ENCODE measurements at regions not wholly inside any gene's neighbourhood (a gene's known extent, or its start where the extent isn't known, plus 50 kb on each side); places are given as distances from the start of the nearest gene placed in this dataset.

DNA sequence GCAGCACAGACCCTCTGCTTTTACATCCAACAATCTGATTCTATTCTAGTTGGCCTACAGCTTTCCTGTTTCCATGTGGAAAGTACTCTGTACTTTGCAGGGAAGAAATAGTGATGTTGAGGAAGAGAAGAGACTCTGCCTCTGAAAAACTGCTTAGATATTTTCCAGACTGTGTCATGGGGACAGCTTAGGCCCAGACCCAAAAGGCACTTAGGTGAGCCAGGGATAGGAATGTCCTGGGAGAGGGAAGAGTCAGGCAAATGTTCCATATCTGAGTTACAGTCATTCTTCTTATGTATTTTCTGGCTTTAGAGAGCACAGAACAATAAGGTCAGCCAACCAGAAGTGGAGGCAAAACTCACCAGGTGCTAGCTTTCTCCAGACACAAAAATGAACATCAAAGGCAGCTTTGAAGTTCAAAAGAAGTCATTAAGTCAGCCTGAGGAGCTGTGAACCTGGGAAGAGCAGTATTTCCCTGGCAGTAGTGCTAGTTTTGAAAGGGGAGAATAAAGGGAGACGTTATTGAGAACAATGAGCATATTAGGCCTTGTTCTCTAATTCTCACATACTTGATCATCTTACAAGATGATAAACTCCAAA is 199.7 kb upstream of the LMNTD1 start:
- intact Hi-C loops (cut with micrococcal nuclease), result no loop called here
- Mint-ChIP-seq H3K27ac (no peak overlapping the region), H3K36me3 (ENCODE audit: low read depth) (no peaks in the 10 kb centered on the region), H3K4me3 (no peak overlapping the region), H3K9me3 (no peaks in the 10 kb centered on the region), H3K4me1 (ENCODE audit: low read depth) (no peaks in the 10 kb centered on the region), H3K27me3 (no peaks in the 10 kb centered on the region)
- no peak for DNase-seq
- ATAC-seq, result no peak
- ChIA-PET POLR2A (no interaction called here), CTCF (no interaction called here)
- TF ChIP-seq, protein P1, sequence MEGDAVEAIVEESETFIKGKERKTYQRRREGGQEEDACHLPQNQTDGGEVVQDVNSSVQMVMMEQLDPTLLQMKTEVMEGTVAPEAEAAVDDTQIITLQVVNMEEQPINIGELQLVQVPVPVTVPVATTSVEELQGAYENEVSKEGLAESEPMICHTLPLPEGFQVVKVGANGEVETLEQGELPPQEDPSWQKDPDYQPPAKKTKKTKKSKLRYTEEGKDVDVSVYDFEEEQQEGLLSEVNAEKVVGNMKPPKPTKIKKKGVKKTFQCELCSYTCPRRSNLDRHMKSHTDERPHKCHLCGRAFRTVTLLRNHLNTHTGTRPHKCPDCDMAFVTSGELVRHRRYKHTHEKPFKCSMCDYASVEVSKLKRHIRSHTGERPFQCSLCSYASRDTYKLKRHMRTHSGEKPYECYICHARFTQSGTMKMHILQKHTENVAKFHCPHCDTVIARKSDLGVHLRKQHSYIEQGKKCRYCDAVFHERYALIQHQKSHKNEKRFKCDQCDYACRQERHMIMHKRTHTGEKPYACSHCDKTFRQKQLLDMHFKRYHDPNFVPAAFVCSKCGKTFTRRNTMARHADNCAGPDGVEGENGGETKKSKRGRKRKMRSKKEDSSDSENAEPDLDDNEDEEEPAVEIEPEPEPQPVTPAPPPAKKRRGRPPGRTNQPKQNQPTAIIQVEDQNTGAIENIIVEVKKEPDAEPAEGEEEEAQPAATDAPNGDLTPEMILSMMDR (IDR thresholded peaks at IDR 0.05), result no peak

DNA sequence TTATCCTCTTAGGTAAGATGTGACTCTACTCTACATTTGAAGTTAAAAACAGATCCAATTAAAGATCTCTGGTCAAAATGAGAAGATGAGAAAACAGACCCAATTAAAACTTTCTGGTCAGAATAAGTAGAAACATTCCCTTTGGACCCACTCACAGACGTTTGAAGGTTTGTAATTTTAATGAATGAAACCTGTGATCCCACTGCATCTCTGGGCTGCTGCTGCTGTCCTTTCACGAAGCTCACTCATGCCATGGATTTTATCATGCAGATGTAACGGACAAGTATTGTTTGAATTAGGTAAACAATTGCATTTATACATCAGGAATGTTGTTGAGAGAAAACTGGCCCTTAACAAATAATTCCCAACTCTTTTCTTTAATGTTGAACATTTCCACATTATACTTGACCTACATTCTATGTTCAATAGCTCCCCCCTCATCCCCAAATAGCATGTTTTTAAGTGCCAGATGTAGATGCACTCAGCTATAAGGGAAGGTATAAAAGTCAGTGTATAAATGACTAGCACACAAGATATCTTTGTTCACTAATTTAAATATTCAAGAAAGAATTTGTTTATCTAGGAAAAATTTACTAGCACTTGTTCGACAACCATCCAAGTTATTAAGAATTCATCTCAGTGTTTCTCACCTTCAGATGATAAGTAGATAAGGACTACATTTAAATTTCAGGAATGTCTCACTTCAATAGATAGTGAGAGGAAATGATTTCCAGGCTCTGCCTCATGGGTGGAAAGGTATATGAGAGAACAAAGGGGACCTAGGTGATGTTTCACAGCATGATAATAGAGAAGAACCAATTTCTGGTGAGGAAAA is 202.3 kb upstream of the LMNTD1 start:
- CTCF ChIA-PET, result no interaction called here
- H3K27ac Mint-ChIP-seq, result no peak overlapping the region
- H3K4me3 Mint-ChIP-seq, result no peak overlapping the region
- DNase-seq, result no peak
- H3K4me1 Mint-ChIP-seq (ENCODE audit: low read depth), result no peaks in the 10 kb centered on the region
- POLR2A ChIA-PET, result no interaction called here
- H3K36me3 Mint-ChIP-seq (ENCODE audit: low read depth), result no peaks in the 10 kb centered on the region
- ATAC-seq, result no peak
- intact Hi-C loops (cut with micrococcal nuclease), result no loop called here
- no peaks in the 10 kb centered on the region for H3K9me3 Mint-ChIP-seq
- no peaks in the 10 kb centered on the region for H3K27me3 Mint-ChIP-seq
- TF ChIP-seq, protein P1 (IDR thresholded peaks at IDR 0.05), result no peak

DNA sequence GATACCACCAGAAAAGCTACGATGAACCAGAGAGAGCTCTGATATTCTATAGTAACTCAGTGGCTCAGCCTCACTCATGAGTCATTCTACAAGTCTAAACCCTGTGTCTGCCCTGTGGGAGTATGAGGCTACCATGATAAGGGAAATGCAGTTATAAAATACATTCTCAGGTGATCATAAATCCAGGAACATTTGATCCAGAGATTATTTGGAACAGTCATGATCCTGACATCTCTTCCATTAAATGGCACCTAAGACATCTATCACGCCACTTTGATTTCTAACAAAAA is 202.6 kb upstream of the RASSF8 start:
- TF ChIP-seq, protein P1 (IDR thresholded peaks at IDR 0.05), result no peak
- ChIA-PET CTCF (no interaction called here), POLR2A (no interaction called here)
- Mint-ChIP-seq H3K4me3 (no peak overlapping the region), H3K9me3 (no peaks in the 10 kb centered on the region), H3K36me3 (ENCODE audit: low read depth) (no peaks in the 10 kb centered on the region), H3K4me1 (ENCODE audit: low read depth) (no peaks in the 10 kb centered on the region), H3K27ac (no peak overlapping the region), H3K27me3 (no peaks in the 10 kb centered on the region)
- intact Hi-C loops (cut with micrococcal nuclease), result no loop called here
- no peak for DNase-seq
- no peak for ATAC-seq

DNA sequence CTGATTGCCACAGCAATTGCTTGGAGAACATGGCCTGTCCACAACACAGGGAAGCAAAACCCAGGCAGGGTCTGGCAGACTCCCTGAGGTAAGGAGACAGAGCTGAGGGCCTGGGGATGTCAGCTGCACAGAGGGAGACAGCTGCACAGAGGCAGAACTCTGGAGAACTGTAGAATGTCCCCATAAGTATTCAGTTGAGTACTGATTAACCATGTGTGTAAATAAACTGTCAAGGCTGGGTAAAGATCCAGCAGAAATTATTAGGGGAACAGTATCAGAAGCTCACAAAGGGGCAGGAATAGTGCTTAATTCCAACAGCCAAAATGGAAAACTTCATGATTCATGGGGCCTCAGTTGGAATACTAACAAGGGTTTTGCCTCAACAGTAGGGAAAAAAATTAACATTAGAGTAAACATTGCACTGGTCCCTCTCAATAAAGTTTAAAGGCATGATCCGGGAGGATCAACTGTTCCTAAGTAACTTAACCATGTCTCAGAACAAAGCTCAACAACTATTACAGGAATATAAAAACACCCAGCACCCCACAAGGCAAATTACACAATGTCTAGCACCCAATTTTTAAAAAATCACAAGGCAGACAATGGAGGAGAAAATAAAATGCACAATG is 201.3 kb upstream of the RASSF8 start:
- DNase-seq (no peak), ATAC-seq (no peak)
- POLR2A ChIA-PET, result no interaction called here
- H3K4me3 Mint-ChIP-seq, result no peak overlapping the region
- no peaks in the 10 kb centered on the region for H3K27me3 Mint-ChIP-seq
- H3K36me3 Mint-ChIP-seq (ENCODE audit: low read depth), result no peaks in the 10 kb centered on the region
- no peak overlapping the region for H3K27ac Mint-ChIP-seq
- intact Hi-C loops (cut with micrococcal nuclease), result no loop called here
- CTCF ChIA-PET, result no interaction called here
- no peaks in the 10 kb centered on the region for H3K4me1 Mint-ChIP-seq (ENCODE audit: low read depth)
- TF ChIP-seq, protein P1 (IDR thresholded peaks at IDR 0.05), result no peak
- H3K9me3 Mint-ChIP-seq, result no peaks in the 10 kb centered on the region

DNA sequence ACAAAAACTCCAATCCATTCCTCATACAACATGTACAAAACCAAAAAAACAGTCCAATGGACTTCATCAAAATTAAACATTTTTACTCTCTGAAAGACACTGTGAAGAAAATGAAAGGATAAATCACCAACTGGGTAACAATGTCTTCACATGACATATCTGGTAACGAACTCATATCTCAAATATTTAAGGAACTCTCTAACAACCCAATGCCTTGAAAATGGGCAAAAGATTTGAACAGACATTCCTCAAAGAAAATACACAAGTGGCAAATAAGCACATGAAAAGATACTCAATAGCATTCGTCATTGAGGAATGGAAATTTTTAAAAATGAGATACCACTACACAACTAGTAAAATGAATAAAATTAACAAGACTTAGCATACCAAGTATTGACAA is 198.7 kb upstream of the RASSF8 start:
- ATAC-seq, result no peak
- ChIA-PET POLR2A (no interaction called here), CTCF (no interaction called here)

More for the DNA sequence above, 198.7 kb upstream of the RASSF8 start:
- no peaks in the 10 kb centered on the region for H3K9me3 Mint-ChIP-seq
- no peaks in the 10 kb centered on the region for H3K36me3 Mint-ChIP-seq (ENCODE audit: low read depth)
- H3K27ac Mint-ChIP-seq, result no peak overlapping the region
- no peaks in the 10 kb centered on the region for H3K27me3 Mint-ChIP-seq
- no peaks in the 10 kb centered on the region for H3K4me1 Mint-ChIP-seq (ENCODE audit: low read depth)
- intact Hi-C loops (cut with micrococcal nuclease), result no loop called here
- DNase-seq, result no peak
- TF ChIP-seq, protein P1 (IDR thresholded peaks at IDR 0.05), result no peak
- no peak overlapping the region for H3K4me3 Mint-ChIP-seq

All from activated CD8-positive, alpha-beta T cell treated with anti-CD3 and anti-CD28 coated beads for 36 hours (primary cell).